ENCODE measurements at regions not wholly inside any gene's neighbourhood (a gene's known extent, or its start where the extent isn't known, plus 50 kb on each side); places are given as distances from the start of the nearest gene placed in this dataset.
"Not testable (repeated sequence)": the region's sequence is repeated elsewhere in the genome, so short reads cannot be mapped to it uniquely, and the experiment has no call there.

DNA sequence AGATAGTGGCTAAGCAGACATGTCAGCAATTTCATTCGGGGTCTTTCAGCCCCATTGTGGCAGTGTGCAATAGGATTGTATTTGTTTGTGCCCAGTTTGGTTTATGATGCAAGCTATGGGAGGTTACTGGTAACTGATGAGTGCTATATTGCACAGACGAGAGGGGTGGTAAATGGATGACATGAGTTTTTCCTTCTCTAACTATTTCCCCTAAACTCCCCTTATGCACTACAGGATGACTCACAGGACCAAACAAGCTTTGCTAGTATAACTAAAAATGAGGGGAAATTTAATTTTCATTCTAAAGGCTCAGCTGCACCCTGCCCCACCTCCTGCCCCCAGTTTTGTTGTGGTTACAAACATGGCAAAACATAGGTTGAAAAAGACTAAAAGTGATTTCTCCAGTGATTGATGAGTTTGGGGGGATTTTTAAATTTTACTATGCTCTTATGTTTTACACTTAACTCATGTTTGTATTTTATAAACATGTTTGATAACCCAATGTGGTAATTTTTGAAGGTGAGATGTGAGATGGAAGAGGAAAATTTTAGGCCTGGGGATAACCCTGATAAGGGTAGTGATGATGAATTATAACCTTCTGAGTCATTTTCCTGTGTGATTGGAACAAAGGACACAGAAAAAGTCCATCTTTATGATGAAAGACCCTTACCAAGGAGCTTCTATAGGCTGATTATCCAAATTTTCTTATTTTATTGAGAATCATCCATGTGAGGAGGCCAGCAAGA, 60.8 kb upstream of the NAMPT start:
- Histone ChIP-seq H3K4me3 (no peak overlapping the region), H3K27me3 (no peaks in the 10 kb centered on the region), H3K9me3 (peaks cover 9% of the 10 kb centered on the region), H3K36me3 (no peaks in the 10 kb centered on the region), H3K4me1 (peaks cover 8% of the 10 kb centered on the region), H3K27ac (no peak overlapping the region)
- DNase-seq (ENCODE audit: extremely low spot score in 2 of 2): no peak
- no peak for TF ChIP-seq POLR2AphosphoS5 (IDR thresholded peaks at IDR 0.05; ENCODE audit: insufficient read depth in 1 of 2, low read depth in 1 of 2)
- no peak for TF ChIP-seq POLR2A (IDR thresholded peaks at IDR 0.05)
- intact Hi-C loops (cut with DNase I): loop anchor here (10.0 kb wide), 1 partner anchor 79 kb away; no protein-coding TSS in a partner anchor

DNA sequence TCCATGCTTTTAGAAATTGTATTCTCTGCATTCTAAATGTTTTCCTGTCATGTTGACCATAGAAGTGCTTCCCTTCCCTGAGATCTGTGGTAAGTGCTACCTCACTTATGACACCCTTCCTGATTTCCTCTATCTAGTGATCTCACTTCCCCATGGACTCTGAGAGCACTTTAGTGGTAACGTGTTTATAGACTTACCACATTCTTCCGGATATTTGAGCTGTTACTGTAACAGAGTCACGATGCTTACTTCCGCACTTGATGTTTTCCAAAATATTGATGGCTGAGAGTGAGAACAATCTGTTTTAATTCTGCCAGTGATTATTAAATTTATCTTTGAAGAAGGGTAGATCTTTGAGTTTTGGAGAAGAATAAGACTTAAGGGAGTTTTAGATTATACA, 60.1 kb upstream of the NAMPT start:
- DNase-seq (ENCODE audit: extremely low spot score in 2 of 2): no peak
- H3K27me3 ChIP-seq: no peaks in the 10 kb centered on the region
- no peak overlapping the region for H3K4me3 ChIP-seq
- intact Hi-C loops (cut with DNase I): loop anchor here (10.0 kb wide), 1 partner anchor 80 kb away; no protein-coding TSS in a partner anchor
- TF ChIP-seq POLR2AphosphoS5 (IDR thresholded peaks at IDR 0.05; ENCODE audit: insufficient read depth in 1 of 2, low read depth in 1 of 2) (no peak), POLR2A (IDR thresholded peaks at IDR 0.05) (no peak)
- TF ChIP-seq, protein P1, sequence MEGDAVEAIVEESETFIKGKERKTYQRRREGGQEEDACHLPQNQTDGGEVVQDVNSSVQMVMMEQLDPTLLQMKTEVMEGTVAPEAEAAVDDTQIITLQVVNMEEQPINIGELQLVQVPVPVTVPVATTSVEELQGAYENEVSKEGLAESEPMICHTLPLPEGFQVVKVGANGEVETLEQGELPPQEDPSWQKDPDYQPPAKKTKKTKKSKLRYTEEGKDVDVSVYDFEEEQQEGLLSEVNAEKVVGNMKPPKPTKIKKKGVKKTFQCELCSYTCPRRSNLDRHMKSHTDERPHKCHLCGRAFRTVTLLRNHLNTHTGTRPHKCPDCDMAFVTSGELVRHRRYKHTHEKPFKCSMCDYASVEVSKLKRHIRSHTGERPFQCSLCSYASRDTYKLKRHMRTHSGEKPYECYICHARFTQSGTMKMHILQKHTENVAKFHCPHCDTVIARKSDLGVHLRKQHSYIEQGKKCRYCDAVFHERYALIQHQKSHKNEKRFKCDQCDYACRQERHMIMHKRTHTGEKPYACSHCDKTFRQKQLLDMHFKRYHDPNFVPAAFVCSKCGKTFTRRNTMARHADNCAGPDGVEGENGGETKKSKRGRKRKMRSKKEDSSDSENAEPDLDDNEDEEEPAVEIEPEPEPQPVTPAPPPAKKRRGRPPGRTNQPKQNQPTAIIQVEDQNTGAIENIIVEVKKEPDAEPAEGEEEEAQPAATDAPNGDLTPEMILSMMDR (IDR thresholded peaks at IDR 0.05): no peak
- H3K4me1 ChIP-seq: peaks cover 8% of the 10 kb centered on the region
- H3K27ac ChIP-seq: no peak overlapping the region
- peaks cover 9% of the 10 kb centered on the region for H3K9me3 ChIP-seq
- H3K36me3 ChIP-seq: no peaks in the 10 kb centered on the region

GRCh38 chr7:106344211-106344610, 59.4 kb upstream of the NAMPT start:
- Histone ChIP-seq H3K27ac (no peak overlapping the region), H3K27me3 (no peaks in the 10 kb centered on the region), H3K4me3 (no peak overlapping the region), H3K4me1 (peaks cover 8% of the 10 kb centered on the region), H3K9me3 (peaks cover 9% of the 10 kb centered on the region), H3K36me3 (no peaks in the 10 kb centered on the region)
- TF ChIP-seq, protein P1 (IDR thresholded peaks at IDR 0.05): no peak
- no peak for DNase-seq (ENCODE audit: extremely low spot score in 2 of 2)
- intact Hi-C loops (cut with DNase I): loop anchor here (10.0 kb wide), 1 partner anchor 81 kb away; no protein-coding TSS in a partner anchor

DNA sequence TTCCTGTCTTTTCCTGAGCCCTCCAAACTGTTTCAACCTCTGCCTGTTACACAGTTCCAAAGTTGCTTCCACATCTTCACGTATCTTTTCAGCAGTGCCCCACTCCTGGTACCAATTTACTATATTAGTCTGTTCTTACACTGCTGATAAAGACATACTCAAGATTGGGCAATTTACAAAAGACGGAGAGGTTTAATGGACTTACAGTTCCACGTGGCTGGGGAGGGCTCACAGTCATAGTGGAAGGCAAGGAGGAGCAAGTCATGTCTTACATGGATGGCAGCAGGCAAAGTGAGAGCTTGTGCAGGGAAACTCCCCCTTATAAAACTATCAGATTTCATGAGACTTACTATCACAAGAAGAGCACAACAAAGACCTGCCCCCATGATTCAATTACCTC, 57.3 kb upstream of the NAMPT start:
- DNase-seq (ENCODE audit: extremely low spot score in 2 of 2); H3K9me3 ChIP-seq; H3K27ac ChIP-seq; H3K36me3 ChIP-seq; H3K27me3 ChIP-seq; H3K4me1 ChIP-seq; H3K4me3 ChIP-seq: not testable (repeated sequence)
- intact Hi-C loops (cut with DNase I): loop anchor here (10.0 kb wide), 1 partner anchor 83 kb away; no protein-coding TSS in a partner anchor

DNA sequence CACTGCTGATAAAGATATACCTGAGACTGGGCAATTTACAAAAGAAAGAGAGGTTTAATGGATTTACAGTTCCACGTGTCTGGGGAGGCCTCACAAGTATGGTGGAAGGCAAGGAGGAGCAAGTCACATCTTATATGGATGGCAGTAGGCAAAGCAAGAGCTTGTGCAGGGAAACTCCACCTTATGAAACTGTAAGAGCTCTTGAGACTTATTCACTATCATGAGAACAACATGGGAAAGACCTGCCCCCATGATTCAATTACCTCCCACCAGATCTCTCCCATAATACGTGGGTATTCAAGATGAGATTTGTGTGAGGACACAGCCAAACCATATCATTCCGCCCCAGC, 55.4 kb upstream of the NAMPT start:
- not testable (repeated sequence) for H3K4me3 ChIP-seq; H3K27ac ChIP-seq; H3K9me3 ChIP-seq; H3K4me1 ChIP-seq; H3K36me3 ChIP-seq; DNase-seq (ENCODE audit: extremely low spot score in 2 of 2); H3K27me3 ChIP-seq
- intact Hi-C loops (cut with DNase I): loop anchor here (10.0 kb wide), 1 partner anchor 85 kb away; no protein-coding TSS in a partner anchor

DNA sequence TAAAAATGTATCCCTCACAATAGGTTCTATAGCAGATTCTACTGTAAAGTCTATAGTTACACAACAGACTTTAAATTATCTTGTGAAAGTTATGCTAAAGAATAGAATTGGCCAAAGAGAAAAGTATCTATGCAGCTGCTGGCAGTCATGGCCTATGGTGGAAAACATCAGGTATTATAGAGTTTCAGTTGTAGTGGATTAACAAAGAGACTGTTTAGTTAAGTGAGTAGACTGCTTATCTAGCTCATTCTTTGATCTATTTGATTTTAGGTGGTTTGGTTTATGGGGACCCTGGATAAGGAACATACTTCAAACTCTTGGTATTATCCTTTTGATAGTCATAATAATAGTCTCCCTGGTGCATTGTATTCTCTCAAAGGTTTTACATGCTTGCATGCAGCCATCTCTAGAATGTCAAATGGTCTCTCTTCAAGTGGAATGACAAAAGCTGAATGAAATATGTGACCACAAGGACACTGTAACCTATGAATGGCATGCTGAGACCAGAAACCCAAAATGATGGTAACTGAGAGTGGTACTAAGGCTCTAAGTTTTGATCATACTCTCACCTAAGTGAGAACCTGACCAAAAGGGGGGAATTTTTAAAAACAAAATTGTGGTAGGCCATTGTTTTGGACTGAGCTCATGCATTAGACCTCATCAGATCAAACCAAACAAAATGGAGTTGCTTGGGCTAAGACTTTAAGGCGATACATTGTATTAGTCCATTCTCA, 54.9 kb upstream of the NAMPT start:
- no peak for DNase-seq (ENCODE audit: extremely low spot score in 2 of 2)
- Histone ChIP-seq H3K4me3 (no peak overlapping the region), H3K27ac (no peak overlapping the region), H3K27me3 (no peaks in the 10 kb centered on the region), H3K4me1 (no peaks in the 10 kb centered on the region), H3K9me3 (peaks cover 9% of the 10 kb centered on the region), H3K36me3 (no peaks in the 10 kb centered on the region)
- TF ChIP-seq POLR2AphosphoS5 (IDR thresholded peaks at IDR 0.05; ENCODE audit: insufficient read depth in 1 of 2, low read depth in 1 of 2): no peak
- no peak for TF ChIP-seq POLR2A (IDR thresholded peaks at IDR 0.05)
- TF ChIP-seq, protein P1 (IDR thresholded peaks at IDR 0.05): no peak
- intact Hi-C loops (cut with DNase I): loop anchor here (10.0 kb wide), 1 partner anchor 85 kb away; no protein-coding TSS in a partner anchor
